H9 (cell line): ENCODE measurements at regions not wholly inside any gene's neighbourhood (a gene's known extent, or its start where the extent isn't known, plus 50 kb on each side); places are given as distances from the start of the nearest gene placed in this dataset.

ENCODE experiments used
- DNase-seq: peaks from one replicate; pipeline ENCODE4 v3.0.0-alpha.2; 2017
- H2AFZ ChIP-seq: one replicate; pipeline ENCODE4 v1.6.1; 2013; ENCODE audit warnings: mild to moderate bottlenecking, low read length, control low read depth, moderate library complexity
- H2AK5ac ChIP-seq: 2 replicates; pipeline ENCODE4 v1.6.1; 2013; ENCODE audit warnings: low read length, control low read depth, mixed read lengths; ENCODE audit not compliant: insufficient read length
- H2BK120ac ChIP-seq: one replicate; pipeline ENCODE4 v1.6.1; 2013; ENCODE audit warnings: low read depth, mild to moderate bottlenecking, low read length, control low read depth, inconsistent platforms; ENCODE audit not compliant: poor library complexity, severe bottlenecking
- H2BK12ac ChIP-seq: 2 replicates; pipeline ENCODE4 v1.6.1; 2013; ENCODE audit warnings: low read length, control low read depth, mixed read lengths, low read depth; ENCODE audit not compliant: insufficient read length
- H2BK15ac ChIP-seq: 2 replicates; pipeline ENCODE4 v1.6.1; 2013; ENCODE audit warnings: low read depth, low read length, control low read depth
- H2BK20ac ChIP-seq: one replicate; pipeline ENCODE4 v1.6.1; 2013; ENCODE audit warnings: low read depth, mild to moderate bottlenecking, low read length, control low read depth, inconsistent platforms; ENCODE audit not compliant: poor library complexity, severe bottlenecking
- H2BK5ac ChIP-seq: 2 replicates; pipeline ENCODE4 v1.6.1; 2013; ENCODE audit warnings: low read length, control low read depth, mixed read lengths; ENCODE audit not compliant: insufficient read length
- H3K14ac ChIP-seq: 2 replicates; pipeline ENCODE4 v1.6.1; 2013; ENCODE audit warnings: low read length, control low read depth; ENCODE audit not compliant: insufficient read depth
- H3K18ac ChIP-seq: 2 replicates; pipeline ENCODE4 v1.6.1; 2013; ENCODE audit warnings: low read depth, mild to moderate bottlenecking, mixed read lengths, low read length, control low read depth; ENCODE audit not compliant: insufficient read length
- H3K23ac ChIP-seq: 2 replicates; pipeline ENCODE4 v1.6.1; 2013; ENCODE audit warnings: low read length, control low read depth, mixed read lengths, low read depth; ENCODE audit not compliant: insufficient read length
- H3K23me2 ChIP-seq: 2 replicates; pipeline ENCODE4 v1.6.1; 2013; ENCODE audit warnings: low read depth, mild to moderate bottlenecking, mixed read lengths, low read length, control low read depth; ENCODE audit not compliant: insufficient read length, poor library complexity, severe bottlenecking
- H3K27ac ChIP-seq: 2 replicates; pipeline ENCODE4 v1.5.1; 2013; ENCODE audit warnings: low read length, control low read depth, mixed read lengths, low read depth; ENCODE audit not compliant: insufficient read length
- H3K27me3 ChIP-seq: 2 replicates; pipeline ENCODE4 v1.6.1; 2013; ENCODE audit warnings: low read length, control low read depth, inconsistent platforms; ENCODE audit not compliant: insufficient read depth
- H3K4ac ChIP-seq: 2 replicates; pipeline ENCODE4 v1.6.1; 2013; ENCODE audit warnings: low read depth, mild to moderate bottlenecking, control low read depth, inconsistent platforms, low read length, moderate library complexity
- H3K4me1 ChIP-seq: 2 replicates; pipeline ENCODE4 v1.6.1; 2013; ENCODE audit warnings: low read length, control low read depth, inconsistent platforms; ENCODE audit not compliant: insufficient read depth
- H3K4me2 ChIP-seq: 2 replicates; pipeline ENCODE4 v1.6.1; 2013; ENCODE audit warnings: low read length, control low read depth, mixed read lengths; ENCODE audit not compliant: insufficient read length, insufficient read depth
- H3K56ac ChIP-seq: 2 replicates; pipeline ENCODE4 v1.6.1; 2013; ENCODE audit warnings: low read depth, mild to moderate bottlenecking, mixed read lengths, low read length, control low read depth; ENCODE audit not compliant: insufficient read length
- H3K79me1 ChIP-seq: 2 replicates; pipeline ENCODE4 v1.6.1; 2013; ENCODE audit warnings: low read depth, mild to moderate bottlenecking, moderate library complexity, low read length, control low read depth, inconsistent platforms; ENCODE audit not compliant: insufficient read depth, poor library complexity, severe bottlenecking
- H3K79me2 ChIP-seq: 2 replicates; pipeline ENCODE4 v1.6.1; 2013; ENCODE audit warnings: low read length, control low read depth, inconsistent platforms; ENCODE audit not compliant: insufficient read depth
- H3K9ac ChIP-seq: 2 replicates; pipeline ENCODE4 v1.6.1; 2013; ENCODE audit warnings: low read length, control low read depth, mixed read lengths; ENCODE audit not compliant: insufficient read length; ENCODE audit errors: extremely low read depth
- H3K9me3 ChIP-seq: one replicate; pipeline ENCODE4 v1.6.1; 2013; ENCODE audit warnings: low read depth, low read length, inconsistent platforms; ENCODE audit not compliant: control insufficient read depth
- H3T11ph ChIP-seq: one replicate; pipeline ENCODE4 v1.6.1; 2013; ENCODE audit warnings: mild to moderate bottlenecking, low read length, control low read depth, inconsistent platforms
- H4K20me1 ChIP-seq: one replicate; pipeline ENCODE4 v1.6.1; 2013; ENCODE audit not compliant: control insufficient read depth, insufficient read length, insufficient read depth
- H4K5ac ChIP-seq: 2 replicates; pipeline ENCODE4 v1.6.1; 2013; ENCODE audit warnings: low read depth, mild to moderate bottlenecking, mixed read lengths, low read length, control low read depth; ENCODE audit not compliant: insufficient read length
- H4K8ac ChIP-seq: replicated peaks from 2 replicates; pipeline ENCODE4 v1.6.1; 2013; ENCODE audit warnings: low read length, control low read depth, mixed read lengths, low read depth; ENCODE audit not compliant: insufficient read length
- H4K91ac ChIP-seq: 2 replicates; pipeline ENCODE4 v1.6.1; 2013; ENCODE audit warnings: low read depth, mild to moderate bottlenecking, moderate library complexity, mixed read lengths, low read length, control low read depth; ENCODE audit not compliant: insufficient read length
- H3K27ac Mint-ChIP-seq, 3 experiments: 2 replicates in 2 of 3; 3 replicates in 1 of 3; pipeline ENCODE4 v1.8.0; 2020 to 2021; ENCODE audit warnings: mixed read lengths in 3 of 3, mild to moderate bottlenecking in 1 of 3, moderate library complexity in 1 of 3
- H3K27me3 Mint-ChIP-seq: 2 replicates; pipeline ENCODE4 v1.8.0; 2021; ENCODE audit warnings: low read depth, mild to moderate bottlenecking, moderate library complexity, mixed read lengths
- H3K36me3 Mint-ChIP-seq, 3 experiments: 2 replicates in 2 of 3; 3 replicates in 1 of 3; pipeline ENCODE4 v1.8.0; 2020 to 2021; ENCODE audit warnings: low read depth in 3 of 3, mixed read lengths in 3 of 3; ENCODE audit not compliant: insufficient read depth in 1 of 3
- H3K4me1 Mint-ChIP-seq, 2 experiments: 2 replicates each; pipeline ENCODE4 v1.8.0; 2020; ENCODE audit warnings: mixed read lengths in 2 of 2
- H3K4me3 Mint-ChIP-seq, 2 experiments: 2 replicates in 1 of 2; 3 replicates in 1 of 2; pipeline ENCODE4 v1.8.0; 2020 to 2021; ENCODE audit warnings: mild to moderate bottlenecking in 2 of 2, mixed read lengths in 2 of 2, moderate library complexity in 1 of 2
- H3K9me3 Mint-ChIP-seq, 2 experiments: 2 replicates in 1 of 2; 3 replicates in 1 of 2; pipeline ENCODE4 v1.8.0; 2020; ENCODE audit warnings: mild to moderate bottlenecking in 2 of 2, mixed read lengths in 2 of 2, moderate library complexity in 1 of 2
- CTCF ChIP-seq: fragments of 200-600 bp; sonication (generic); conservative IDR thresholded peaks from 3 replicates; pipeline ENCODE4 v1.8.0; 2021; ENCODE audit warnings: antibody characterized with exemption, mild to moderate bottlenecking
- WGBS: extraction: QIAGEN DNeasy Blood & Tissue Kit; methylation state at CpG from one replicate; pipeline ENCODE4 v1.1.7; 2013; ENCODE audit warnings: missing lambda C conversion rate, low lambda C conversion rate, mixed read lengths; ENCODE audit not compliant: insufficient read length; ENCODE audit errors: extremely low coverage; 5-methylcytosine and 5-hydroxymethylcytosine counted together

DNA sequence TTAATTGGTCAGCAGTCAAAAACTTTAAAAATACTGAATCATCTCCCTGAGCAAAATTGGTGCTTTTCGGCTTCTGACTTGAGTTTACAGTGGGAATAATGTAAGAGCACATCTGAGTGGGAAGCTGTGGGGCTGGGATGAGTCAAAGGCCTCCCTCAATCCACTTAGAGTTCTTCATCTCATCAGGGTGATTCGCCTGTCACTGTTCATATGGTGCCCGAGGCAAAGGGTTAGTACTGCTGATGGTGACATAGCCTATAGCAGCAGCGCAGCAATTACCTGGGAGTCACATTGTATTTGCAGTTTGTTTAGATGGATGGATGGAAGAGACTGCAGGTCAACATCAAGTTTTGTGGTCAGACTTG lies 113.8 kb upstream of the ZNF608 start:
- Histone ChIP-seq H2AK5ac (no peak overlapping the region), H2BK120ac (no peak overlapping the region), H2BK20ac (no peak overlapping the region), H2BK12ac (no peak overlapping the region), H4K20me1 (no peaks in the 10 kb centered on the region), H2BK15ac (no peak overlapping the region), H3K4ac (no peak overlapping the region), H2BK5ac (no peak overlapping the region), H3K14ac (no peak overlapping the region), H4K5ac (no peak overlapping the region), H3K9me3 (no peaks in the 10 kb centered on the region), H3K79me1 (no peaks in the 10 kb centered on the region), H3K27me3 (no peaks in the 10 kb centered on the region), H2AFZ (no peak overlapping the region), H3K27ac (no peak overlapping the region), H3K23ac (no peak overlapping the region), H3K23me2 (no peaks in the 10 kb centered on the region), H3K56ac (no peak overlapping the region), H3K9ac (no peak overlapping the region), H3K79me2 (no peaks in the 10 kb centered on the region), H3K4me2 (no peak overlapping the region), H4K8ac (no peak overlapping the region), H3K18ac (no peak overlapping the region), H3T11ph (no peak overlapping the region), H4K91ac (no peak overlapping the region), H3K4me1 (no peaks in the 10 kb centered on the region)
- no peak for DNase-seq
- no peaks in the 10 kb centered on the region; a peak in 1 of 5 replicates for H3K9me3 Mint-ChIP-seq
- no peak overlapping the region; a peak in 1 of 5 replicates for H3K4me3 Mint-ChIP-seq
- no peak for TF ChIP-seq CTCF
- H3K27ac Mint-ChIP-seq: no peak overlapping the region
- WGBS: no CpG with 5 or more reads among the region's 4 CpGs
- H3K4me1 Mint-ChIP-seq: no peaks in the 10 kb centered on the region
- H3K36me3 Mint-ChIP-seq: peaks cover 0 to 4% (median 0%) of the 10 kb centered on the region in 3 experiments; a peak in 1 of 7 replicates
- no peaks in the 10 kb centered on the region; the same call in 1 of the 2 replicates for H3K27me3 Mint-ChIP-seq
